ENCODE measurements at regions not wholly inside any gene's neighbourhood (a gene's known extent, or its start where the extent isn't known, plus 50 kb on each side); places are given as distances from the start of the nearest gene placed in this dataset.

DNA sequence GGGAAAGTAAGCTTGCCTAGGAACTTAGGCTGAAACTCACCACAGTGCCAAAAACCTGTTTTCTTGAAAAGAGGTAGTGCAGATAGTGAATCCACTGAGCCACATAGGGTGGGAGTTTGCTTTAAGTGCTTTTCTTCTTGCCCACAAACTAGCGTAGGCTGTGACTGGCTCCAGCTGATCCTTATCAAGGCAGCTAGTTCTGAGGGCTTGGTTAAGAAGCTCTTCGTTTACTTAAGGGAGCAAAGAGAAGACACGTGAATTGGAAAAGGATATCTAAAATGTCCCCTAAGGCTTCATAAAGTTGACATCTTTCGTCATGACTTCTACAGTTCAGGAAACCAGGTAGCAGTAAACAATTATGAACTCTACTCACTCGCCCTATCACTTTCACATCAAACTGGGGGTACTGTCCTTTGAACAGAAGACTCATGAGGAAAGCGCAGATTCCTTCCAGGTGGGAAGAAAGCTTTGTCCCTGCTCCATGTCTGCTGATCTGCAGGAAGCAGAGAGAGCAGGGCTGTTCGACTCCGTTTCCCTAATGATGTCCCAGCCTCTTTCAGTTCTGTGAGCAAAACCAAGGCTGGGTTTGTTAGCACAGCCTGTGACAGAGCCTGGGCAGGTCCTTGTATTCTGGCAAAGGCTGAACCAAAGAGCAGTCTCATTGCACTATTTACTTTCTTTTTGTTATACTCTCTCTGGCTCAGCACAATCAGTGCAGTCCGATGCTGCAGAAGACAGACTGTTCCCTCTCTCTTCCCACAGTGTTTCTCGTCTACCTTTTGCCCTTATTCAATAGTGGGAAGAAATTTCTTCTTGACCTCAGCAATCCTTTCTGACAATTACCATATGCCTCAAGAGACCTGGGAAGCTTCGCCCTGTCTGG, 93.5 kb upstream of the ETV6 start:
- TF ChIP-seq, protein P1, sequence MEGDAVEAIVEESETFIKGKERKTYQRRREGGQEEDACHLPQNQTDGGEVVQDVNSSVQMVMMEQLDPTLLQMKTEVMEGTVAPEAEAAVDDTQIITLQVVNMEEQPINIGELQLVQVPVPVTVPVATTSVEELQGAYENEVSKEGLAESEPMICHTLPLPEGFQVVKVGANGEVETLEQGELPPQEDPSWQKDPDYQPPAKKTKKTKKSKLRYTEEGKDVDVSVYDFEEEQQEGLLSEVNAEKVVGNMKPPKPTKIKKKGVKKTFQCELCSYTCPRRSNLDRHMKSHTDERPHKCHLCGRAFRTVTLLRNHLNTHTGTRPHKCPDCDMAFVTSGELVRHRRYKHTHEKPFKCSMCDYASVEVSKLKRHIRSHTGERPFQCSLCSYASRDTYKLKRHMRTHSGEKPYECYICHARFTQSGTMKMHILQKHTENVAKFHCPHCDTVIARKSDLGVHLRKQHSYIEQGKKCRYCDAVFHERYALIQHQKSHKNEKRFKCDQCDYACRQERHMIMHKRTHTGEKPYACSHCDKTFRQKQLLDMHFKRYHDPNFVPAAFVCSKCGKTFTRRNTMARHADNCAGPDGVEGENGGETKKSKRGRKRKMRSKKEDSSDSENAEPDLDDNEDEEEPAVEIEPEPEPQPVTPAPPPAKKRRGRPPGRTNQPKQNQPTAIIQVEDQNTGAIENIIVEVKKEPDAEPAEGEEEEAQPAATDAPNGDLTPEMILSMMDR (conservative IDR thresholded peaks at IDR 0.05 in 1 of 2, IDR thresholded peaks at IDR 0.05 in 1 of 2; ENCODE audit: low read depth in 1 of 2, low read length in 2 of 2), result no peak
- no peak for TF ChIP-seq EZH2 (IDR thresholded peaks at IDR 0.05; ENCODE audit: low read length, missing control alignments)
